Body of pancreas (tissue), 4 donors: ENCODE measurements at regions not wholly inside any gene's neighbourhood (a gene's known extent, or its start where the extent isn't known, plus 50 kb on each side); places are given as distances from the start of the nearest gene placed in this dataset.
"Not testable (repeated sequence)": the region's sequence is repeated elsewhere in the genome, so short reads cannot be mapped to it uniquely, and the experiment has no call there.

Experiments used
- ATAC-seq: fragments of 150-250 bp; one replicate; pipeline ENCODE4 v1.9.1; 2016
- DNase-seq, 4 donors: peaks; one replicate each; pipeline ENCODE4 v3.0.0-alpha.2; 2019
- H3K27ac ChIP-seq, 4 donors: fragments of 200-600 bp; sonication (generic); 1 replicate in 3 of 4; 2 replicates in 1 of 4; pipeline versions ENCODE4 v1.5.1 to v1.6.1; 2016 to 2019; ENCODE audit warnings: mild to moderate bottlenecking in 1 of 4, mixed read lengths in 1 of 4, moderate library complexity in 1 of 4
- H3K27me3 ChIP-seq, 2 donors: fragments of 200-600 bp; sonication (generic); one replicate each; pipeline ENCODE4 v1.6.0; 2016; ENCODE audit warnings: mild to moderate bottlenecking in 1 of 2
- H3K36me3 ChIP-seq, 2 donors: fragments of 200-600 bp; sonication (generic); replicated peaks in 1 of 2; 2 replicates each; pipeline ENCODE4 v1.5.1; 2016; ENCODE audit warnings: low read depth in 2 of 2; ENCODE audit not compliant: insufficient read depth in 1 of 2
- H3K4me1 ChIP-seq: fragments of 200-600 bp; sonication (generic); one replicate; pipeline ENCODE4 v1.6.0; 2016
- H3K4me3 ChIP-seq, 2 donors: fragments of 200-600 bp; sonication (generic); 1 replicate in 1 of 2; 2 replicates in 1 of 2; pipeline ENCODE4 v1.5.1; 2016 to 2019
- H3K9me3 ChIP-seq, 3 donors: fragments of 200-600 bp; sonication (generic); 1 replicate in 2 of 3; 2 replicates in 1 of 3; pipeline ENCODE4 v1.5.1; 2016
- CTCF ChIP-seq, 7 experiments: fragments of 450-650 bp in 4 of 7; fragments of 200-600 bp in 3 of 7; sonication (generic) in 3 of 7; IDR thresholded peaks; one replicate each; pipeline ENCODE4 v1.5.1; 2016 to 2019; ENCODE audit warnings: antibody characterized with exemption in 7 of 7
- POLR2A ChIP-seq, 3 donors: fragments of 450-650 bp; IDR thresholded peaks; one replicate each; pipeline ENCODE4 v1.6.1; 2016; ENCODE audit warnings: antibody characterized with exemption in 3 of 3, mild to moderate bottlenecking in 2 of 3
- WGBS, 2 donors: methylation state at CpG; one replicate each; pipeline ENCODE4 v1.1.5; 2017; 5-methylcytosine and 5-hydroxymethylcytosine counted together
- intact Hi-C: fragments of 100-400 bp; cut with DNase I; formaldehyde crosslinking; loops from one replicate; pipeline ENCODE4 v1.15.1; 2023

- H3K36me3 ChIP-seq: no peaks in the 10 kb centered on the region
- no peaks in the 10 kb centered on the region for H3K27me3 ChIP-seq
- ATAC-seq (no peak), DNase-seq (no peak)
- no peaks in the 10 kb centered on the region for H3K4me1 ChIP-seq
- TF ChIP-seq POLR2A (IDR thresholded peaks at IDR 0.05): no peak
- TF ChIP-seq CTCF (IDR thresholded peaks at IDR 0.05): no peak
- intact Hi-C loops: no loop called here
- no peak overlapping the region for H3K27ac ChIP-seq
- 43 to 60% methylated on average over 2 of the region's 2 CpGs for WGBS, 2 donors
- H3K4me3 ChIP-seq: no peak overlapping the region
- no peaks in the 10 kb centered on the region for H3K9me3 ChIP-seq
Observed at GRCh38 chr4:33107814-33108213, 2387.6 kb downstream of the PCDH7 start.

GRCh38 chr4:33111117-33111516 lies 2390.9 kb downstream of the PCDH7 start:
- DNase-seq: no peak
- no peak overlapping the region for H3K27ac ChIP-seq
- no peak for ATAC-seq
- no peak for TF ChIP-seq POLR2A (IDR thresholded peaks at IDR 0.05)
- TF ChIP-seq CTCF (IDR thresholded peaks at IDR 0.05): no peak
- H3K4me1 ChIP-seq: no peaks in the 10 kb centered on the region
- no peaks in the 10 kb centered on the region for H3K36me3 ChIP-seq
- intact Hi-C loops: no loop called here
- WGBS, 2 donors: 55 to 67% methylated on average over 1 of the region's 1 CpG
- no peaks in the 10 kb centered on the region for H3K9me3 ChIP-seq
- no peaks in the 10 kb centered on the region for H3K27me3 ChIP-seq
- no peak overlapping the region for H3K4me3 ChIP-seq

GRCh38 chr4:33116871-33117270 lies 2396.7 kb downstream of the PCDH7 start:
- TF ChIP-seq POLR2A (IDR thresholded peaks at IDR 0.05) (no peak), CTCF (IDR thresholded peaks at IDR 0.05) (no peak)
- intact Hi-C loops: no loop called here

GRCh38 chr4:33126002-33126401 lies 2405.8 kb downstream of the PCDH7 start:
- Histone ChIP-seq H3K4me1 (no peaks in the 10 kb centered on the region), H3K27me3 (no peaks in the 10 kb centered on the region), H3K4me3 (no peak overlapping the region), H3K36me3 (no peaks in the 10 kb centered on the region), H3K9me3 (no peaks in the 10 kb centered on the region), H3K27ac (no peak overlapping the region)
- no peak for TF ChIP-seq POLR2A (IDR thresholded peaks at IDR 0.05)
- no peak for TF ChIP-seq CTCF (IDR thresholded peaks at IDR 0.05)
- intact Hi-C loops: no loop called here
- 59 to 83% methylated on average over 1 of the region's 1 CpG for WGBS, 2 donors
- DNase-seq (no peak), ATAC-seq (no peak)

More at GRCh38 chr4:33116871-33117270, 2396.7 kb downstream of the PCDH7 start:
- H3K36me3 ChIP-seq: no peaks in the 10 kb centered on the region
- no peaks in the 10 kb centered on the region for H3K4me1 ChIP-seq
- DNase-seq: no peak
- H3K9me3 ChIP-seq: no peaks in the 10 kb centered on the region
- H3K27ac ChIP-seq: no peak overlapping the region
- no peaks in the 10 kb centered on the region for H3K27me3 ChIP-seq
- no peak overlapping the region for H3K4me3 ChIP-seq
- no peak for ATAC-seq
- WGBS, 2 donors: 75 to 77% methylated on average over 3 of the region's 3 CpGs

- H3K36me3 ChIP-seq, intact Hi-C loops, H3K27me3 ChIP-seq, H3K27ac ChIP-seq, H3K9me3 ChIP-seq, H3K4me3 ChIP-seq, H3K4me1 ChIP-seq, DNase-seq, ATAC-seq: not testable (repeated sequence)
- WGBS, 2 donors: 43 to 64% methylated on average over 1 of the region's 1 CpG
Observed at GRCh38 chr4:33130662-33131061, 2410.5 kb downstream of the PCDH7 start.
